Stimulated activated CD4-positive, alpha-beta T cell treated with anti-CD3 and anti-CD28 coated beads, Interleukin-15, amount 100 ng/mL, for 24 hours (primary cell): ENCODE measurements at regions not wholly inside any gene's neighbourhood (a gene's known extent, or its start where the extent isn't known, plus 50 kb on each side); places are given as distances from the start of the nearest gene placed in this dataset.
A peak's percentile ranks its signal among the peaks of the same experiment; 100 is the strongest.

ENCODE experiments used
- DNase-seq: peaks from one replicate; pipeline ENCODE4 v3.0.0-alpha.2; 2020

DNA sequence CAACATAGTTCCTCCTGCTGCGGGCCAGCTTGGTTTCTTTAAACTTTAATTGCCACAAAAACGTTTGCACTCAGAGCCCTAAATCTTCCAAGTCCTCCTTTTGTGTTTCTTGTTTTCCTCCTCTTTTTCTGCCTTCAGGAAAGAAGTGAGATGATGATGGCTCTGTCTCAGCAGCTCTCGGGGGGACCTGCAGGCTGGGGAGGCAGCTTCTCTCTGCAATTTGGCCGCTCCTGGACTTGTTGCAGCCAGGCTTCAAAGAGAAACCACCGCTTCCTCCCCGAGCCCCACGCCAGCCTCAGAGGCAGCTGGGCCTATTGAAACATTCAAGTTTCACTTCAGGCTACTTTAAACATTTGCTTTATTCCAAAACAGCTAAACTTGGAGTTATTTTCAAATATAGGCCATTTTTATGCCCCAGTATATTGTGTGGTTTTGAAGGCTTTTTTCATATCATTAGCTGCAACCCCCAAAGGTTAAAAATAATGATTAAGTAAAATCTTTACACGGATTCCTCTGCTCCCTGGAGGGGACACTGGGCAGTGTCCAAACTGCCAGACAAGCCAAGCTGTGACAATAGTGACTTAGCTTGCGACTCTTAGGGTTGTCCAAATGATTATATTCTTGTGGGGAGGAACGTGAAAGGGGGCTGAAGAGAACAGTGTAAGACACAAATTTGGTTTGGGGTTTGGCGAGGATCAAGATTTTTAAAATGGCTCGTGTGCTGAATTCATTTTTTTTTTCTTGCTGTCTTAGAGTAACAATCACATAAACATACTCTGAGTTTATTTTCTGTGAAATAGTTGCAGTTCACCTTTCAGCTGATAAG lies 330.8 kb downstream of the DLEU7 start:
- DNase-seq, result peak; percentile 52

- no peak for DNase-seq
Measured at GRCh38 chr13:50513300-50513877, 330.1 kb downstream of the DLEU7 start.

DNA sequence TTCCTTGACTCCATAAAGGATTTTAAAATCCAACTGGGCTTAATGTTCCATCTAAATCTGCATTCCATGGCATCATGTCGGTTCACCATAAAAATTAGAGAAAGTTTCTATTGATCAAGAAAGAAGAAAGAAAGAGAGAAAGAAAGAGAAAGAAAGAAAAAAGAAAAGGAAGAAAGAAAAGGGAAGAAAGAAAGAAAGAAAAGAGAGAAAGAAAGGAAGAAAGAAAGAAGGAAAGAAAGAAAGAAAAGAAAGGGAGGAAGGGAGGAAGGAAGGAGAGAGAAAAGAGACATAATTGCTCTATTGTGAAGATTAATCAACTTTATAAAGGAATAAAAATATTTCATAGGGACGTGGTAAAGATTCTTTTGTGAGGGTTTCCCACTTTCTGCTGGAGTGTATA lies 329.2 kb downstream of the DLEU7 start:
- DNase-seq, result no peak

- DNase-seq, result no peak
Measured at GRCh38 chr13:50518131-50518530, 325.4 kb downstream of the DLEU7 start.

GRCh38 chr13:50518781-50519201 lies 324.7 kb downstream of the DLEU7 start:
- no peak for DNase-seq

- DNase-seq, result no peak
Measured at GRCh38 chr13:50519866-50520265, 323.6 kb downstream of the DLEU7 start.

GRCh38 chr13:50521006-50521830 lies 322.3 kb downstream of the DLEU7 start:
- DNase-seq, result no peak

DNA sequence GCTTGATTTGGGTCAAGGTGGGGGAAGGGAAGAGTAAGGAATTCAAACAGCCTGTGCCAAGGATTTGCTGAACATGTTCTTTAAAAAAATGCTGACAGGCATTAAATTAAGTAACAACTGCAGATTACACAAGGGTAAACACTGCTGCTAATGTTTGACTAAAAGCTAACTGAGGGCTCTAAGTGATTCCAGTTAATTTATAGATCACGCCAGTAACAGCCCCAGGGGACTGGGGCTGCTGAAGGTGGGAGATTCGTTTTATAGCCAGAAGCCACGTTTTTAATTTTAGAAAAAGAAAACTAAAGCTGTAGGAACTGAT lies 321.7 kb downstream of the DLEU7 start:
- no peak for DNase-seq

- DNase-seq, result no peak
Measured at GRCh38 chr13:50522506-50522905, 321.0 kb downstream of the DLEU7 start.

DNA sequence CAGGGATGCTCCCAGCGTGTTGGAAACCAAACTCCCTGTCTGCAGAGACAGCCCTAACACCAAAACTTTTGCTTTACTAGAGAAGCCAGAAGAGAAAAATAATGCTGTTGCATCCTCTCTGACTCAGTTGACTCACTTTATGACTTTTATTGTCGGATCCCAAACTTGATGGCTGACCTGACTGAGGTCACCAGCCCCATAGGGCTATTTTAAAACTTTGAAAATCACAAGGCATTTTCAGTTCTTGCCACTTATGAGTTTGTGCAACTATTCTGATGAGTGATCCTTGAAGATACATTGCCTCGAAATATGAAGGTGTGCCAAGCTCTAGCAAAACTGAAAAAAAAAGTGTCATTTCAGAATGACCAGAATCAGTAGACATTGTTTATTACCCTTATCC lies 320.2 kb downstream of the DLEU7 start:
- no peak for DNase-seq

GRCh38 chr13:50524560-50524959 lies 318.9 kb downstream of the DLEU7 start:
- DNase-seq, result no peak

GRCh38 chr13:50526661-50527071 lies 316.8 kb downstream of the DLEU7 start:
- DNase-seq, result no peak

DNA sequence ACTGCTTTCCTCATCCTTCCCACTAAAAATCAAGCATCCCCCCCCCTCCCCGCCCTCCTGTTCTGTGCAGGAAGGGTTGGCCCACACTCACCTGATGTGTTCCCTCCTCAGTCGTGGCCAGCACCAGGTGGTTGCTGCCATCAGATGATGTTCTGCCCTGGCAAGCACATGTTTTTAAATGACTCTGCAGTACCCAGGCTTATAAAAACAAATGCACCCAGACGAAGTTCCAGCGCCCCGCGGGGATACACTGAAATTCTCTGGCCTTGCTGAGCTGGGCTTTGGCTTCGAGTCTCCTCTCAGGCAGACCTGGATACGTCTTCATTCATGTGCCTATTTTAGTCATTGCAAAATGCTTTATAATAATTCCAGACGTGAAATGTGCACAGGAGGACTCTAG lies 316.3 kb downstream of the DLEU7 start:
- DNase-seq, result no peak

GRCh38 chr13:50527612-50528509 lies 315.6 kb downstream of the DLEU7 start:
- no peak for DNase-seq

- DNase-seq, result peak; percentile 17
Measured at GRCh38 chr13:50529154-50529882, 314.2 kb downstream of the DLEU7 start.

GRCh38 chr13:50531917-50532899 lies 311.3 kb downstream of the DLEU7 start:
- DNase-seq, result no peak

- DNase-seq, result no peak
Measured at GRCh38 chr13:50535050-50535449, 308.4 kb downstream of the DLEU7 start.

- DNase-seq, result no peak
Measured at GRCh38 chr13:50537029-50537428, 306.5 kb downstream of the DLEU7 start.

DNA sequence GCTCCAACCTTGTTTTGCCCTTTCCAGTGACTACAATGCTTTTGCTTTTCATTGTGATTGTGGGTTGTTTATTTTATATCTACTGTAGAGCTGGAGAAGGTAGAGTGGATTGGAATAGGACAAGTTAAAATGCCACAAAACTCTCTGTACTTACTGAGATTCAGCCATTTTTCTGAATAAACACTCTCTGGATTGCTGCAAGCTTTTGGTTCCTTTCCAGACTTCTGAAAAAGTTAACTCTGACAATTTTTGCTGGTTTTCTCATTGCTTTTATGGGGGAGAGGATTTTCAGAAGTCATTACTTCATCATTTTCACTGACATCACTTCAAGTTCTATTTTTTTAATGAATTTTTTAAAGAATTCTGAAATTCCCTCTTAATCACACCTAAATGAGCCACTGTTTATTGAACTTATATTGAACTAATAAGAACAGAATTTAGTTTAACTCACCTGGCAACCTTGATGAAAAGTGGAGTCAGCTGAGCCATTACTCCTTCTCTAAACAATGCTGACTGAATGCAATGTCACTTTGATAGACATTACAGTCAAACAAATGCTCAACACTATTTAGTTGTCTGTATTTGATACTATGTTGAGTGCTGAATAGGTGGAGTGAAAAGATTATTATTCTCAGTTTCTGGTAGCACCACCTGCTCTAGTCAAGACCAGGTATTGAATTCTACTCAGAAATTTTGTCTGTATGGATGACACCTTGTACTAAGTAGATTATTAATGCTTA lies 303.5 kb downstream of the DLEU7 start:
- DNase-seq, result no peak

DNA sequence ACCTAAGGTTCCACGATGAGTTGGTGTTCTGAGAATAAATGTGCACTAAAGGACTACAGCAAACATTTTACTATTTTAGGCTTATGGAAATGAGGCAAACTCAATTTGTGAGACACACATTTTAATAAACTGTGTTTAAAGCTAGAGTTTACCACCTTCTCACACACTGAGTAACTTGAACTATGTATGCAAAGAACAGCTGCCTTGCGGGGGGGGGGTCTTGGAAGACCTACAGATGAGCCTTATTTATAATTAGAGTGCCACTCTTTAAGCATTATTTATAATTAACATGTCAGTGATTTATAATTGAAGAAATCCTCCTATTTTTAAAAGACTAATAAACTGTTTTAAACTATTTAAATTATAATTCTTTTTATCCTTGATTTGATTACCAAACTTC lies 300.4 kb downstream of the DLEU7 start:
- DNase-seq, result no peak
